HepG2 (cell line): ENCODE measurements at regions not wholly inside any gene's neighbourhood (a gene's known extent, or its start where the extent isn't known, plus 50 kb on each side); places are given as distances from the start of the nearest gene placed in this dataset.

Source experiments
- ATAC-seq: fragments of 200-7000 bp; cut with Tn5 transposase; 3 replicates; pipeline ENCODE4 v1.9.1; 2020; ENCODE audit warnings: mild to moderate bottlenecking, moderate library complexity
- BruUV-seq: library from RNA; stranded (reverse); fragments of 400-500 nt; replicated peaks from 2 replicates; lab custom pipeline; 2021; lab: Mats Ljungman, UMichigan
- CTCF ChIA-PET: fragments of 300-600 bp; formaldehyde crosslinking; extraction: SDS; loops from one replicate; lab custom pipeline; 2021; ENCODE audit warnings: low total read pairs, inconsistent platforms, low intra/inter-chr PET ratio; lab: Yijun Ruan, JAX
- POLR2A ChIA-PET: fragments of 350-600 bp; sonication (Branson Sonifier 250); formaldehyde crosslinking; loops from one replicate; lab custom pipeline; 2020; ENCODE audit warnings: antibody characterized with exemption, inconsistent platforms; lab: Yijun Ruan, JAX
- DNase-seq: peaks from one replicate; pipeline ENCODE4 v3.0.0-alpha.2; 2015; ENCODE audit warnings: low spot score
- FAIRE-seq: peaks from 3 replicates; lab custom pipeline; 2011; peaks lifted over from hg19 to GRCh38; lab: Jason Lieb, UNC
- H2AFZ ChIP-seq: one replicate; pipeline ENCODE4 v1.6.1; 2011; ENCODE audit warnings: low read length, inconsistent platforms
- H3K27ac ChIP-seq: fragments of 300-600 bp; 3 replicates; pipeline ENCODE4 v1.8.0; 2011; ENCODE audit warnings: mixed run types, mild to moderate bottlenecking, mixed read lengths, low read length, inconsistent platforms; ENCODE audit not compliant: insufficient read depth; ENCODE audit errors: extremely low read length
- H3K27me3 ChIP-seq, 2 experiments: fragments of 200-600 bp in 1 of 2; 2 replicates in 1 of 2; 3 replicates in 1 of 2; pipeline versions ENCODE4 v1.6.0 to v1.8.0; 2011; ENCODE audit warnings: low read length in 2 of 2, mild to moderate bottlenecking in 2 of 2, moderate library complexity in 2 of 2, inconsistent platforms in 1 of 2; ENCODE audit not compliant: insufficient read depth in 2 of 2, control insufficient read depth in 1 of 2
- H3K36me3 ChIP-seq, 2 experiments: fragments of 200-600 bp in 1 of 2; replicated peaks in 1 of 2; 2 replicates in 1 of 2; 3 replicates in 1 of 2; pipeline versions ENCODE4 v1.5.1 to v1.8.0; 2011; ENCODE audit warnings: low read length in 2 of 2, inconsistent platforms in 1 of 2; ENCODE audit not compliant: insufficient read depth in 2 of 2, control insufficient read depth in 1 of 2
- H3K4me1 ChIP-seq: 2 replicates; pipeline ENCODE4 v1.5.1; 2012; ENCODE audit warnings: low read length, inconsistent platforms; ENCODE audit not compliant: insufficient read depth
- H3K4me2 ChIP-seq: 2 replicates; pipeline ENCODE4 v1.6.0; 2011; ENCODE audit warnings: low read depth, low read length, inconsistent platforms
- H3K4me3 ChIP-seq, 3 experiments: fragments of 200-600 bp in 1 of 3; sonication (generic), shearing (Covaris generic) in 1 of 3; replicated peaks in 1 of 3; 2 replicates each; pipeline ENCODE4 v1.5.1; 2011 to 2016; ENCODE audit warnings: low read length in 3 of 3, inconsistent platforms in 2 of 3, low read depth in 2 of 3, mild to moderate bottlenecking in 2 of 3, control low read depth in 1 of 3, mixed read lengths in 1 of 3; ENCODE audit not compliant: insufficient read depth in 1 of 3
- H3K79me2 ChIP-seq: one replicate; pipeline ENCODE4 v1.6.1; 2011; ENCODE audit warnings: low read length, inconsistent platforms; ENCODE audit not compliant: insufficient read depth
- H3K9ac ChIP-seq: 2 replicates; pipeline ENCODE4 v1.6.0; 2011; ENCODE audit warnings: mild to moderate bottlenecking, low read depth, low read length, inconsistent platforms; ENCODE audit not compliant: insufficient read depth
- H3K9me3 ChIP-seq: 2 replicates; pipeline ENCODE4 v1.5.1; 2012; ENCODE audit warnings: mild to moderate bottlenecking, low read length
- H4K20me1 ChIP-seq: 2 replicates; pipeline ENCODE4 v1.6.0; 2011; ENCODE audit warnings: inconsistent platforms, mild to moderate bottlenecking, low read length, moderate library complexity; ENCODE audit not compliant: insufficient read depth
- AHR ChIP-seq: IDR thresholded peaks from 2 replicates; pipeline ENCODE4 v1.6.1; 2018; ENCODE audit warnings: missing genetic modification reagents, missing compliant biosample characterization
- ARNT2 ChIP-seq: sonication (generic); formaldehyde crosslinking; IDR thresholded peaks from 2 replicates; pipeline ENCODE4 v1.8.0; 2022; ENCODE audit warnings: mild to moderate bottlenecking, low read depth, missing genetic modification reagents, moderate library complexity
- BHLHE40 ChIP-seq: IDR thresholded peaks from 2 replicates; pipeline ENCODE4 v1.6.1; 2011; ENCODE audit warnings: low read length, improper control_type of control experiment
- KIAA2018 ChIP-seq: sonication (generic); formaldehyde crosslinking; IDR thresholded peaks from 2 replicates; pipeline ENCODE4 v1.5.0; 2020; ENCODE audit warnings: mild to moderate bottlenecking, missing genetic modification reagents, borderline replicate concordance
- REPIN1 ChIP-seq: sonication (generic); formaldehyde crosslinking; IDR thresholded peaks from 2 replicates; pipeline ENCODE4 v1.8.0; 2022; ENCODE audit warnings: missing genetic modification reagents, low read depth, mild to moderate bottlenecking, borderline replicate concordance
- ZBTB34 ChIP-seq: sonication (generic); formaldehyde crosslinking; IDR thresholded peaks from 2 replicates; pipeline ENCODE4 v1.8.0; 2022; ENCODE audit warnings: mild to moderate bottlenecking, missing genetic modification reagents
- ZNF205 ChIP-seq: IDR thresholded peaks from 2 replicates; pipeline ENCODE4 v1.6.1; 2018; ENCODE audit warnings: missing biosample characterization, missing genetic modification reagents
- ZNF24 ChIP-seq: fragments of 450-650 bp; IDR thresholded peaks from 2 replicates; pipeline ENCODE4 v1.6.1; 2017; ENCODE audit warnings: antibody characterized with exemption, mild to moderate bottlenecking
- WGBS: methylation state at CpG from one replicate; pipeline ENCODE4 v1.1.6; 2017; ENCODE audit warnings: low lambda C conversion rate; 5-methylcytosine and 5-hydroxymethylcytosine counted together
- in situ Hi-C: cut with HindIII; loops from 2 replicates; pipeline ENCODE4 v1.10.0; 2017; ENCODE audit warnings: low pct_unique_long_range_greater_than_20kb; ENCODE audit not compliant: extremely low pct_ligation_motif_present
- intact Hi-C: fragments of 100-400 bp; cut with micrococcal nuclease; formaldehyde crosslinking; loops from one replicate; pipeline ENCODE4 v1.10.0; 2022; ENCODE audit not compliant: unreplicated experiment
- TF ChIP-seq, protein P1 (sequence below): sonication (generic); formaldehyde crosslinking; IDR thresholded peaks from 2 replicates; pipeline ENCODE4 v1.4.0; 2020; ENCODE audit warnings: missing genetic modification reagents
- TF ChIP-seq, protein P2 (sequence below): sonication (generic); formaldehyde crosslinking; IDR thresholded peaks from 2 replicates; pipeline ENCODE4 v1.5.1; 2020; ENCODE audit warnings: missing genetic modification reagents, mild to moderate bottlenecking, borderline replicate concordance
- TF ChIP-seq, protein P3 (sequence below): sonication (generic); formaldehyde crosslinking; conservative IDR thresholded peaks from 2 replicates; pipeline ENCODE4 v1.4.0; 2020; ENCODE audit warnings: missing genetic modification reagents

DNA sequence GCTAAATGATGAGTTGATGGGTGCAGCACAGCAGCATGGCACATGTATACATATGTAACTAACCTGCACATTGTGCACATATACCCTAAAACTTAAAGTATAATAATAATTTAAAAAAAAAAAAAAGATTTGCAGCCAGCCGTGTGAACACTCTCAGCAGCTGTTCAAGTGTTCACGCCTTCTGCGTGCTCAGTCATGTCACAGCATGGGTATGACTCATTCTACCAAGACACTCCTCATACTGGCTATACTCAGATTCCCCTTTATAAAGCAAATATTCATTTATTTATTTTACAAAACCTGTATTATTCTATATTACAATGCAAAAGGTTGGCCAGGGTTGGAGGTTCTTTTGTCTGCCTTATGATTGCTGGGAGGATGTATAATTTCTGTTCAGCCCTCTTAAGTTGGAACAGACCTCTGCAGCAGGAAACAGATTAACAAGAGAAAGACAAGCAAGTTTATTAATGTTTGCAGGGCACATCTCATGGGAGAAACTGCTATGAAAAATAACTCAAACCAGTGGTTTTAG lies 1230.6 kb upstream of the CHAC2 start:
- Histone ChIP-seq H3K9ac (no peak overlapping the region), H3K4me2 (no peak overlapping the region), H3K79me2 (no peaks in the 10 kb centered on the region), H4K20me1 (no peaks in the 10 kb centered on the region), H3K9me3 (no peaks in the 10 kb centered on the region), H3K27ac (no peak overlapping the region), H3K27me3 (no peaks in the 10 kb centered on the region), H3K36me3 (no peaks in the 10 kb centered on the region), H3K4me1 (no peaks in the 10 kb centered on the region), H3K4me3 (no peak overlapping the region), H2AFZ (no peak overlapping the region)
- in situ Hi-C loops (no loop called here), intact Hi-C loops (no loop called here)
- CTCF ChIA-PET: no interaction called here
- DNase-seq: no peak
- no peak for FAIRE-seq
- no peak for ATAC-seq
- no TSS peak for BruUV-seq
- 51% methylated on average over 3 of the region's 3 CpGs for WGBS
- POLR2A ChIA-PET: no interaction called here
- TF ChIP-seq, protein P1, sequence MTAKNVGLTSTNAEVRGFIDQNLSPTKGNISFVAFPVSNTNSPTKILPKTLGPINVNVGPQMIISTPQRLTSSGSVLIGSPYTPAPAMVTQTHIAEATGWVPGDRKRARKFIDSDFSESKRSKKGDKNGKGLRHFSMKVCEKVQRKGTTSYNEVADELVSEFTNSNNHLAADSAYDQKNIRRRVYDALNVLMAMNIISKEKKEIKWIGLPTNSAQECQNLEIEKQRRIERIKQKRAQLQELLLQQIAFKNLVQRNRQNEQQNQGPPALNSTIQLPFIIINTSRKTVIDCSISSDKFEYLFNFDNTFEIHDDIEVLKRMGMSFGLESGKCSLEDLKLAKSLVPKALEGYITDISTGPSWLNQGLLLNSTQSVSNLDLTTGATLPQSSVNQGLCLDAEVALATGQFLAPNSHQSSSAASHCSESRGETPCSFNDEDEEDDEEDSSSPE (CRISPR knock-in tag): no peak
- TF ChIP-seq KIAA2018 (no peak), AHR (CRISPR knock-in tag) (no peak), BHLHE40 (no peak), REPIN1 (CRISPR knock-in tag) (no peak), ZNF205 (no peak), ZBTB34 (CRISPR knock-in tag) (no peak), ARNT2 (CRISPR knock-in tag) (no peak), ZNF24 (no peak)
- TF ChIP-seq, protein P2, sequence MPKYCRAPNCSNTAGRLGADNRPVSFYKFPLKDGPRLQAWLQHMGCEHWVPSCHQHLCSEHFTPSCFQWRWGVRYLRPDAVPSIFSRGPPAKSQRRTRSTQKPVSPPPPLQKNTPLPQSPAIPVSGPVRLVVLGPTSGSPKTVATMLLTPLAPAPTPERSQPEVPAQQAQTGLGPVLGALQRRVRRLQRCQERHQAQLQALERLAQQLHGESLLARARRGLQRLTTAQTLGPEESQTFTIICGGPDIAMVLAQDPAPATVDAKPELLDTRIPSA (CRISPR knock-in tag): no peak
- TF ChIP-seq, protein P3, sequence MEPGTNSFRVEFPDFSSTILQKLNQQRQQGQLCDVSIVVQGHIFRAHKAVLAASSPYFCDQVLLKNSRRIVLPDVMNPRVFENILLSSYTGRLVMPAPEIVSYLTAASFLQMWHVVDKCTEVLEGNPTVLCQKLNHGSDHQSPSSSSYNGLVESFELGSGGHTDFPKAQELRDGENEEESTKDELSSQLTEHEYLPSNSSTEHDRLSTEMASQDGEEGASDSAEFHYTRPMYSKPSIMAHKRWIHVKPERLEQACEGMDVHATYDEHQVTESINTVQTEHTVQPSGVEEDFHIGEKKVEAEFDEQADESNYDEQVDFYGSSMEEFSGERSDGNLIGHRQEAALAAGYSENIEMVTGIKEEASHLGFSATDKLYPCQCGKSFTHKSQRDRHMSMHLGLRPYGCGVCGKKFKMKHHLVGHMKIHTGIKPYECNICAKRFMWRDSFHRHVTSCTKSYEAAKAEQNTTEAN (CRISPR knock-in tag): no peak
